Esophagus muscularis mucosa (tissue), 3 donors: ENCODE measurements at regions not wholly inside any gene's neighbourhood (a gene's known extent, or its start where the extent isn't known, plus 50 kb on each side); places are given as distances from the start of the nearest gene placed in this dataset.

Source experiments
- POLR2A ChIP-seq: fragments of 450-650 bp; IDR thresholded peaks from one replicate; pipeline ENCODE4 v1.6.1; 2017; ENCODE audit warnings: antibody characterized with exemption, moderate library complexity, mild to moderate bottlenecking, low read depth
- POLR2AphosphoS5 ChIP-seq, 2 donors: sonication (generic); formaldehyde crosslinking; IDR thresholded peaks; one replicate each; pipeline ENCODE4 v1.6.1; 2017; ENCODE audit warnings: antibody characterized with exemption in 2 of 2
- TF ChIP-seq, protein P1 (sequence below), 3 experiments: fragments of 200-600 bp in 2 of 3; fragments of 450-650 bp in 1 of 3; sonication (generic) in 2 of 3; IDR thresholded peaks; one replicate each; pipeline ENCODE4 v1.5.1; 2017 to 2019; ENCODE audit warnings: antibody characterized with exemption in 3 of 3, mild to moderate bottlenecking in 2 of 3, moderate library complexity in 1 of 3

DNA sequence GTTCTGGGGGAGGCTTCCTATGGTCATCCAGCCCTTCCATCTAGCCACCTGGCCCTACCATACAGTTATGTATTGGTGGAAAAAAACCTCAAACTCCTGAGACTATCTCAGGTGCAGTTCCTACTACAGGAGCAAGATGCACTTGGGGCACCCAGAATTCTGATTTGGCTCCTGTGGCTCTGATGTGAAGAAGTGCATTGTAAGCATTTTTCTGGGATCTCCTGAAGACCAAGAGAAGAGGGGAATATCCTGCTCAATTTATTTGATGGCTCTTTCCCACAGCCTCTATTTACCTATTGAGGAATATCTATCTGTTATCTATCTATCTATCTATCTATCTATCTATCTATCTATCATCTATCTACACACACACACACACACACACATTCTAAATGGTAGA lies 1981.5 kb downstream of the TP53TG3F start:
- TF ChIP-seq, protein P1, sequence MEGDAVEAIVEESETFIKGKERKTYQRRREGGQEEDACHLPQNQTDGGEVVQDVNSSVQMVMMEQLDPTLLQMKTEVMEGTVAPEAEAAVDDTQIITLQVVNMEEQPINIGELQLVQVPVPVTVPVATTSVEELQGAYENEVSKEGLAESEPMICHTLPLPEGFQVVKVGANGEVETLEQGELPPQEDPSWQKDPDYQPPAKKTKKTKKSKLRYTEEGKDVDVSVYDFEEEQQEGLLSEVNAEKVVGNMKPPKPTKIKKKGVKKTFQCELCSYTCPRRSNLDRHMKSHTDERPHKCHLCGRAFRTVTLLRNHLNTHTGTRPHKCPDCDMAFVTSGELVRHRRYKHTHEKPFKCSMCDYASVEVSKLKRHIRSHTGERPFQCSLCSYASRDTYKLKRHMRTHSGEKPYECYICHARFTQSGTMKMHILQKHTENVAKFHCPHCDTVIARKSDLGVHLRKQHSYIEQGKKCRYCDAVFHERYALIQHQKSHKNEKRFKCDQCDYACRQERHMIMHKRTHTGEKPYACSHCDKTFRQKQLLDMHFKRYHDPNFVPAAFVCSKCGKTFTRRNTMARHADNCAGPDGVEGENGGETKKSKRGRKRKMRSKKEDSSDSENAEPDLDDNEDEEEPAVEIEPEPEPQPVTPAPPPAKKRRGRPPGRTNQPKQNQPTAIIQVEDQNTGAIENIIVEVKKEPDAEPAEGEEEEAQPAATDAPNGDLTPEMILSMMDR (IDR thresholded peaks at IDR 0.05), result no peak
- TF ChIP-seq POLR2A (no peak), POLR2AphosphoS5 (IDR thresholded peaks at IDR 0.05) (no peak)
